ENCODE measurements at regions not wholly inside any gene's neighbourhood (a gene's known extent, or its start where the extent isn't known, plus 50 kb on each side); places are given as distances from the start of the nearest gene placed in this dataset.

- no peak overlapping the region for H3K4me3 ChIP-seq
- 67 to 72% (median 68%) methylated on average over 9 of the region's 9 CpGs for WGBS, 4 donors
- H3K4me1 ChIP-seq = peaks cover 0 to 11% (median 0%) of the 10 kb centered on the region in 12 donors
- peak in 3 of 4 donors; percentile 53 to 62 (median 61) for ATAC-seq
- H3K27me3 ChIP-seq = peaks cover 0 to 8% (median 0%) of the 10 kb centered on the region in 9 donors
- DNase-seq = peak in 2 of 5 donors; percentile 17 to 21
- intact Hi-C loops (cut with DNase I) = no loop called here
- TF ChIP-seq CTCF (IDR thresholded peaks at IDR 0.05) = no peak
- no peak for TF ChIP-seq POLR2A (IDR thresholded peaks at IDR 0.05)
- H3K36me3 ChIP-seq = no peaks in the 10 kb centered on the region
- no peaks in the 10 kb centered on the region for H3K9me3 ChIP-seq
- no peak overlapping the region for H3K27ac ChIP-seq
These were observed 357.1 kb downstream of the MAFB start for GRCh38 chr20:40331807-40332560.

- Histone ChIP-seq H3K4me3 (no peak overlapping the region), H3K36me3 (no peaks in the 10 kb centered on the region), H3K4me1 (peaks cover 0 to 19% (median 0%) of the 10 kb centered on the region in 12 donors), H3K27me3 (peaks cover 0 to 8% (median 0%) of the 10 kb centered on the region in 9 donors), H3K27ac (no peak overlapping the region), H3K9me3 (no peaks in the 10 kb centered on the region)
- DNase-seq = no peak
- 61 to 73% (median 67%) methylated on average over 3 of the region's 3 CpGs for WGBS, 4 donors
- intact Hi-C loops (cut with DNase I) = no loop called here
- no peak for ATAC-seq
- TF ChIP-seq CTCF (IDR thresholded peaks at IDR 0.05) (no peak), POLR2A (IDR thresholded peaks at IDR 0.05) (no peak)
These were observed 357.8 kb downstream of the MAFB start for GRCh38 chr20:40331249-40331648.

- DNase-seq (no peak), ATAC-seq (no peak)
- Histone ChIP-seq H3K36me3 (no peaks in the 10 kb centered on the region), H3K27me3 (peaks cover 0 to 4% (median 0%) of the 10 kb centered on the region in 9 donors), H3K27ac (no peak overlapping the region), H3K9me3 (no peaks in the 10 kb centered on the region), H3K4me1 (peaks cover 0 to 29% (median 0%) of the 10 kb centered on the region in 12 donors), H3K4me3 (no peak overlapping the region)
- 73 to 88% (median 83%) methylated on average over 2 of the region's 2 CpGs for WGBS, 4 donors
- intact Hi-C loops (cut with DNase I) = no loop called here
- TF ChIP-seq POLR2A (IDR thresholded peaks at IDR 0.05) = no peak
- no peak for TF ChIP-seq CTCF (IDR thresholded peaks at IDR 0.05)
These were observed 359.7 kb downstream of the MAFB start for GRCh38 chr20:40329321-40329720.

GRCh38 chr20:40326784-40327183 is 362.3 kb downstream of the MAFB start:
- WGBS, 4 donors = 47 to 56% (median 54%) methylated on average over 3 of the region's 3 CpGs
- no peaks in the 10 kb centered on the region for H3K36me3 ChIP-seq
- peaks cover 0 to 50% (median 0%) of the 10 kb centered on the region in 12 donors for H3K4me1 ChIP-seq
- H3K27ac ChIP-seq = peak overlapping the region in 1 of 12 donors; percentile 72
- ATAC-seq = peak in 2 of 4 donors; percentile 38 to 45
- no peaks in the 10 kb centered on the region for H3K9me3 ChIP-seq
- peaks cover 0 to 4% (median 0%) of the 10 kb centered on the region in 9 donors for H3K27me3 ChIP-seq
- intact Hi-C loops (cut with DNase I) = no loop called here
- DNase-seq = peak in 1 of 5 donors; percentile 23
- H3K4me3 ChIP-seq = no peak overlapping the region
- no peak for TF ChIP-seq CTCF (IDR thresholded peaks at IDR 0.05)
- no peak for TF ChIP-seq POLR2A (IDR thresholded peaks at IDR 0.05)
